Gastroesophageal sphincter (tissue), 4 donors: ENCODE measurements at regions not wholly inside any gene's neighbourhood (a gene's known extent, or its start where the extent isn't known, plus 50 kb on each side); places are given as distances from the start of the nearest gene placed in this dataset.
"Not testable (repeated sequence)": the region's sequence is repeated elsewhere in the genome, so short reads cannot be mapped to it uniquely, and the experiment has no call there.

ENCODE experiments used
- ATAC-seq: fragments of 150-250 bp; one replicate; pipeline ENCODE4 v1.9.1; 2016; ENCODE audit warnings: mild to moderate bottlenecking, moderate library complexity
- H3K27ac ChIP-seq, 4 donors: fragments of 200-600 bp; sonication (generic) in 3 of 4; 1 replicate in 3 of 4; 2 replicates in 1 of 4; pipeline ENCODE4 v1.5.1; 2016 to 2019
- H3K27me3 ChIP-seq: fragments of 200-600 bp; sonication (generic); one replicate; pipeline ENCODE4 v1.5.1; 2019
- H3K36me3 ChIP-seq, 2 donors: fragments of 200-600 bp; sonication (generic); one replicate each; pipeline ENCODE4 v1.5.1; 2019; ENCODE audit warnings: control low read depth in 1 of 2
- H3K4me1 ChIP-seq, 3 donors: fragments of 200-600 bp; sonication (generic); 1 replicate in 2 of 3; 2 replicates in 1 of 3; pipeline ENCODE4 v1.5.1; 2016 to 2019; ENCODE audit warnings: control low read depth in 2 of 3
- H3K4me3 ChIP-seq, 2 donors: fragments of 200-600 bp; sonication (generic); one replicate each; pipeline ENCODE4 v1.5.1; 2019; ENCODE audit warnings: mild to moderate bottlenecking in 1 of 2, moderate library complexity in 1 of 2
- H3K9me3 ChIP-seq, 3 donors: fragments of 200-600 bp; sonication (generic); one replicate each; pipeline ENCODE4 v1.5.1; 2017 to 2019; ENCODE audit warnings: control low read depth in 2 of 3
- EP300 ChIP-seq: sonication (generic); formaldehyde crosslinking; IDR thresholded peaks from one replicate; pipeline ENCODE4 v1.6.1; 2017; ENCODE audit warnings: antibody characterized with exemption, mild to moderate bottlenecking
- POLR2A ChIP-seq, 2 donors: fragments of 450-650 bp; IDR thresholded peaks; one replicate each; pipeline ENCODE4 v1.6.1; 2017; ENCODE audit warnings: antibody characterized with exemption in 2 of 2, mild to moderate bottlenecking in 2 of 2, moderate library complexity in 1 of 2
- POLR2AphosphoS5 ChIP-seq: sonication (generic); formaldehyde crosslinking; IDR thresholded peaks from one replicate; pipeline ENCODE4 v1.6.1; 2017; ENCODE audit warnings: antibody characterized with exemption
- WGBS, 2 donors: methylation state at CpG; one replicate each; pipeline ENCODE4 v1.1.5; 2018; ENCODE audit warnings: low coverage in 1 of 2; 5-methylcytosine and 5-hydroxymethylcytosine counted together
- TF ChIP-seq, protein P1 (sequence below), 4 experiments: fragments of 200-600 bp in 2 of 4; fragments of 450-650 bp in 2 of 4; sonication (generic) in 1 of 4; IDR thresholded peaks; one replicate each; pipeline ENCODE4 v1.5.1; 2017 to 2019; ENCODE audit warnings: antibody characterized with exemption in 4 of 4, mild to moderate bottlenecking in 2 of 4, moderate library complexity in 2 of 4

GRCh38 chr5:1995491-1995890, 112.8 kb upstream of the IRX4 start:
- no peak overlapping the region for H3K4me3 ChIP-seq
- WGBS, 2 donors: 67 to 73% methylated on average over 1 to 2 of the region's 5 CpGs
- no peak overlapping the region for H3K27ac ChIP-seq
- peaks cover 4% of the 10 kb centered on the region for H3K27me3 ChIP-seq
- no peaks in the 10 kb centered on the region for H3K4me1 ChIP-seq
- no peaks in the 10 kb centered on the region for H3K36me3 ChIP-seq
- TF ChIP-seq, protein P1, sequence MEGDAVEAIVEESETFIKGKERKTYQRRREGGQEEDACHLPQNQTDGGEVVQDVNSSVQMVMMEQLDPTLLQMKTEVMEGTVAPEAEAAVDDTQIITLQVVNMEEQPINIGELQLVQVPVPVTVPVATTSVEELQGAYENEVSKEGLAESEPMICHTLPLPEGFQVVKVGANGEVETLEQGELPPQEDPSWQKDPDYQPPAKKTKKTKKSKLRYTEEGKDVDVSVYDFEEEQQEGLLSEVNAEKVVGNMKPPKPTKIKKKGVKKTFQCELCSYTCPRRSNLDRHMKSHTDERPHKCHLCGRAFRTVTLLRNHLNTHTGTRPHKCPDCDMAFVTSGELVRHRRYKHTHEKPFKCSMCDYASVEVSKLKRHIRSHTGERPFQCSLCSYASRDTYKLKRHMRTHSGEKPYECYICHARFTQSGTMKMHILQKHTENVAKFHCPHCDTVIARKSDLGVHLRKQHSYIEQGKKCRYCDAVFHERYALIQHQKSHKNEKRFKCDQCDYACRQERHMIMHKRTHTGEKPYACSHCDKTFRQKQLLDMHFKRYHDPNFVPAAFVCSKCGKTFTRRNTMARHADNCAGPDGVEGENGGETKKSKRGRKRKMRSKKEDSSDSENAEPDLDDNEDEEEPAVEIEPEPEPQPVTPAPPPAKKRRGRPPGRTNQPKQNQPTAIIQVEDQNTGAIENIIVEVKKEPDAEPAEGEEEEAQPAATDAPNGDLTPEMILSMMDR (IDR thresholded peaks at IDR 0.05): no peak
- TF ChIP-seq EP300 (no peak), POLR2AphosphoS5 (no peak), POLR2A (IDR thresholded peaks at IDR 0.05) (no peak)
- H3K9me3 ChIP-seq: peaks cover 0 to 33% (median 0%) of the 10 kb centered on the region in 3 donors
- ATAC-seq: no peak

DNA sequence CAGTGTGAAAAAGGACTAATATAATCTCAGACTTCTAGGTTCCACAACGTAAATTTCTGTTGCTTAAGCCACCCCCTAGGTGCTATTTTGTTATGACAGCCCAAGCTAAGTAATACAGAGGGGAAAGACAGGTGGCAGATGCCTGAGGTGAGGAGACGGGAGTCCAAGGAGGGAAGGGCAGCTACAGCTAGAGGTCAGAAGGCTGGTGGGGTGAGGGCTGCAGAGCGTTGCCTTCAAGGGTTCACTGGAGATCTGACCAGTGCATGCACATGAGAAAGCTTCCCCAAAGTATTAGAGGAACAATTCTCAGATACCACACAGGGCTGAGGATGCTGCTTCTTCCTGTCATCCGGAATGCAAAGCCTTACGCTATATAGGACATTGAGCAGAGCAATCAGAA, 104.7 kb upstream of the IRX4 start:
- Histone ChIP-seq H3K4me3 (no peak overlapping the region), H3K4me1 (no peaks in the 10 kb centered on the region), H3K9me3 (peaks cover 0 to 21% (median 0%) of the 10 kb centered on the region in 3 donors), H3K27me3 (peaks cover 5% of the 10 kb centered on the region), H3K36me3 (no peaks in the 10 kb centered on the region), H3K27ac (no peak overlapping the region)
- no peak for ATAC-seq
- TF ChIP-seq EP300 (no peak), POLR2A (IDR thresholded peaks at IDR 0.05) (no peak), POLR2AphosphoS5 (no peak)
- TF ChIP-seq, protein P1 (IDR thresholded peaks at IDR 0.05): no peak
- WGBS, 2 donors: 33 to 67% methylated on average over 1 to 4 of the region's 5 CpGs

DNA sequence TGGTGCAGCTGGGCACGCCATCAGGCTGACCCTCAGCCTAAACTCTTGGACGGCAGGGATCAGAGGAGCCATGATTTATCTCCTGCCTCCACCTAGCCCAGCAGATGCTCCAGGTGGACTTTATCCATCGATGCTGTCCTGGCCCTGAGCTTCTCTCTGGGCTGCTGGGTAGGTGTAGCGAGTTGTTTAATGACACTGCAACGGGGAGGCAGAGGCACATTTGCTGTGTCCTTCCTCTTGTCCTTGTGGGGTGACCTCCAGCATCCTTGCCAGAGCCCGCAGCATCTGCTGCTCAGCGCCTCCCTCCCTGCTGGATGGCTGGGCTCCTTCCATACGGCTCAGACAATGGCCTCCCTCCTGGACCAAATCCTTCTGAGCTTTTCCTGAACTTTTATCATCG, 103.1 kb upstream of the IRX4 start:
- WGBS, 2 donors: 36 to 75% methylated on average over 2 to 8 of the region's 9 CpGs
- Histone ChIP-seq H3K4me3 (no peak overlapping the region), H3K36me3 (no peaks in the 10 kb centered on the region), H3K9me3 (peaks cover 0 to 12% (median 0%) of the 10 kb centered on the region in 3 donors), H3K27me3 (peaks cover 5% of the 10 kb centered on the region), H3K27ac (no peak overlapping the region), H3K4me1 (no peaks in the 10 kb centered on the region)
- ATAC-seq: no peak
- TF ChIP-seq POLR2AphosphoS5: no peak
- TF ChIP-seq, protein P1 (IDR thresholded peaks at IDR 0.05): no peak
- TF ChIP-seq EP300: no peak
- TF ChIP-seq POLR2A (IDR thresholded peaks at IDR 0.05): no peak

DNA sequence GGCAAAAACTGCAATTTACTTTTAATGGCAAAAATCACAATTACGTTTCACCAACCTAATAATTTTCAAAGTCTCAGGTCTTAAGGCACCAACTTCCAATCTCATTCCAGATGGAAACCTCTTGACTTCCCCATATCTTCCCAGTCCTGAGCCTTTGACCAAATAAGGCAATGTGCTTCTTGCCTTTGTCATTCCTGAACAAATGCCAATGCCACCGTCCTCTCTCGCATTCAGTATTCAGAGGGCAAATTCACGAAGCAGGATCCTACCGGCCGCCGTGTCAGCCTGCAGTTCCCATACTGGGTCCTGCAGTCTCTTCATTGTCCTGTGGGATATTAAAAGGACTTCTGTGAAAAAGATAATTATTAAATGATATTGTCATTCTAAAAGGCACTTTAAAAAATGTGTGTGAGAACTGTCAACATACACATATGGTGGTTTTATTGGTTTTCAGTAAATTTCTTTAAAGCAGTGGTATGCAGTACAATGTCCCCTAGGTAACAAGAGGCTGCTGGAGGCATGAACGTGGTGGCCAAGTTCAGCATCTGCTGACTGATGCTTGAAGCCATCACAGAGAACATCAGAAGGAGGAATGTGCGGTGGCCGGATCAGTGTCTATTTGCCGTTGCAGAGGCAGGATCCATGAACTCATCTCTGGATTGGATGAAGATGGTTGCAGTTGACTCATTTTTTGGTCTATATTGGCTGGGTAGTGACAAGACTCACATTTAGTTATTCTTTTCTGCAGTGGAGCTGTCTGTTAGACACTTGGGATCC, 101.4 kb upstream of the IRX4 start:
- Histone ChIP-seq H3K36me3 (no peaks in the 10 kb centered on the region), H3K4me1 (no peaks in the 10 kb centered on the region), H3K27ac (no peak overlapping the region), H3K4me3 (no peak overlapping the region), H3K9me3 (no peaks in the 10 kb centered on the region), H3K27me3 (peaks cover 5% of the 10 kb centered on the region)
- TF ChIP-seq EP300: no peak
- TF ChIP-seq POLR2AphosphoS5: no peak
- TF ChIP-seq, protein P1 (IDR thresholded peaks at IDR 0.05): no peak
- TF ChIP-seq POLR2A (IDR thresholded peaks at IDR 0.05): no peak
- 79 to 85% methylated on average over 10 to 11 of the region's 11 CpGs for WGBS, 2 donors
- ATAC-seq: no peak

- 86 to 98% methylated on average over 12 to 14 of the region's 18 CpGs for WGBS, 2 donors
These were observed 100.7 kb upstream of the IRX4 start for GRCh38 chr5:1983401-1983800.

GRCh38 chr5:1982561-1982960, 99.8 kb upstream of the IRX4 start:
- not testable (repeated sequence) for H3K36me3 ChIP-seq, H3K27me3 ChIP-seq, H3K4me3 ChIP-seq, H3K9me3 ChIP-seq, H3K4me1 ChIP-seq, H3K27ac ChIP-seq, ATAC-seq
- WGBS, 2 donors: 82 to 85% methylated on average over 5 to 6 of the region's 8 CpGs

More at GRCh38 chr5:1983401-1983800, 100.7 kb upstream of the IRX4 start:
- Histone ChIP-seq H3K9me3 (no peaks in the 10 kb centered on the region), H3K27me3 (peaks cover 5% of the 10 kb centered on the region), H3K36me3 (no peaks in the 10 kb centered on the region), H3K27ac (no peak overlapping the region), H3K4me1 (no peaks in the 10 kb centered on the region), H3K4me3 (no peak overlapping the region)
- ATAC-seq: no peak
- TF ChIP-seq, protein P1 (IDR thresholded peaks at IDR 0.05): no peak
- TF ChIP-seq POLR2AphosphoS5 (no peak), EP300 (no peak), POLR2A (IDR thresholded peaks at IDR 0.05) (no peak)
